ENCODE measurements at regions not wholly inside any gene's neighbourhood (a gene's known extent, or its start where the extent isn't known, plus 50 kb on each side); places are given as distances from the start of the nearest gene placed in this dataset.

- Histone ChIP-seq H3K27me3 (ENCODE audit: low read length) (no peaks in the 10 kb centered on the region), H3K79me2 (ENCODE audit: low read length) (no peaks in the 10 kb centered on the region), H3K9me2 (replicated peaks; ENCODE audit: insufficient read depth, low read length) (no peaks in the 10 kb centered on the region), H3K27ac (ENCODE audit: low read length) (no peak overlapping the region), H3K36me3 (ENCODE audit: insufficient read depth, low read length) (no peaks in the 10 kb centered on the region), H3K9me3 (ENCODE audit: low read length) (no peaks in the 10 kb centered on the region), H4K20me1 (ENCODE audit: insufficient read depth, low read depth, low read length) (no peaks in the 10 kb centered on the region), H3K4me1 (ENCODE audit: low read length) (no peaks in the 10 kb centered on the region; the same call in 1 of the 2 replicates), H3K4me2 (ENCODE audit: low read depth, low read length, poor library complexity, severe bottlenecking) (no peak overlapping the region), H2AFZ (ENCODE audit: low read length) (no peak overlapping the region; the same call in 1 of the 2 replicates), H3K4me3 (ENCODE audit: low read length) (no peak overlapping the region), H3K9ac (ENCODE audit: low read length) (no peak overlapping the region)
- DNase-seq = peak; percentile 70
Measured at GRCh38 chrX:26851981-26852380, 611.2 kb downstream of the PPP4R3C start.

DNA sequence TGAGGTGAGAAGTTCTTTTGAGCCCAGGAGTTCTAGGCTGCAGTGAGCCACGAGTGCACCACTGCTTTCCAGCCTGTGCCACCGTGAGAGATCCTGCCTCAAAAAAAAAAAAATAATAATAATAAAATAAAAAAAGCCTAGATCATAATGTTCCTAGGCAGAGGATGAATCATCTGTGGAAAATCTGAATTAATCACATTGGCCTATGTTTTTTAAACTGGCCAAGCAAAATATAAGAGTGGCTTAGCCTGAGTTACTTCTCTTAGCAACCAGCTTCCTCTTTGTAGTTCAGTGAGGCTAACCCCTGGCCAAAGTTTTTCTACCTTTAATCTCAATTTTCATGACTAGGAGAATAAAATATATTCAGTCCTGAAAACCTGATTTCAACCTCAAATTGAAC lies 614.6 kb downstream of the PPP4R3C start:
- Histone ChIP-seq H3K4me1 (ENCODE audit: low read length) (no peaks in the 10 kb centered on the region; the same call in 1 of the 2 replicates), H3K27me3 (ENCODE audit: low read length) (no peaks in the 10 kb centered on the region), H3K9me2 (replicated peaks; ENCODE audit: insufficient read depth, low read length) (no peaks in the 10 kb centered on the region), H3K9me3 (ENCODE audit: low read length) (no peaks in the 10 kb centered on the region), H3K36me3 (ENCODE audit: insufficient read depth, low read length) (no peaks in the 10 kb centered on the region), H3K9ac (ENCODE audit: low read length) (no peak overlapping the region), H3K4me3 (ENCODE audit: low read length) (no peak overlapping the region), H2AFZ (ENCODE audit: low read length) (no peak overlapping the region), H3K79me2 (ENCODE audit: low read length) (no peaks in the 10 kb centered on the region), H4K20me1 (ENCODE audit: insufficient read depth, low read depth, low read length) (no peaks in the 10 kb centered on the region), H3K27ac (ENCODE audit: low read length) (no peak overlapping the region), H3K4me2 (ENCODE audit: low read depth, low read length, poor library complexity, severe bottlenecking) (no peak overlapping the region)
- DNase-seq = no peak

- no peaks in the 10 kb centered on the region for H3K9me2 ChIP-seq (replicated peaks; ENCODE audit: insufficient read depth, low read length)
- no peaks in the 10 kb centered on the region for H3K36me3 ChIP-seq (ENCODE audit: insufficient read depth, low read length)
- H3K4me2 ChIP-seq (ENCODE audit: low read depth, low read length, poor library complexity, severe bottlenecking) = no peak overlapping the region
- no peaks in the 10 kb centered on the region for H3K79me2 ChIP-seq (ENCODE audit: low read length)
- no peak overlapping the region for H3K27ac ChIP-seq (ENCODE audit: low read length)
- H3K9me3 ChIP-seq (ENCODE audit: low read length) = no peaks in the 10 kb centered on the region
- no peaks in the 10 kb centered on the region for H3K4me1 ChIP-seq (ENCODE audit: low read length)
- DNase-seq = peak; percentile 28
- H2AFZ ChIP-seq (ENCODE audit: low read length) = no peak overlapping the region
- H4K20me1 ChIP-seq (ENCODE audit: insufficient read depth, low read depth, low read length) = no peaks in the 10 kb centered on the region
- H3K9ac ChIP-seq (ENCODE audit: low read length) = no peak overlapping the region
- H3K4me3 ChIP-seq (ENCODE audit: low read length) = no peak overlapping the region
- H3K27me3 ChIP-seq (ENCODE audit: low read length) = no peaks in the 10 kb centered on the region
Measured at GRCh38 chrX:26845056-26845455, 618.1 kb downstream of the PPP4R3C start.

DNA sequence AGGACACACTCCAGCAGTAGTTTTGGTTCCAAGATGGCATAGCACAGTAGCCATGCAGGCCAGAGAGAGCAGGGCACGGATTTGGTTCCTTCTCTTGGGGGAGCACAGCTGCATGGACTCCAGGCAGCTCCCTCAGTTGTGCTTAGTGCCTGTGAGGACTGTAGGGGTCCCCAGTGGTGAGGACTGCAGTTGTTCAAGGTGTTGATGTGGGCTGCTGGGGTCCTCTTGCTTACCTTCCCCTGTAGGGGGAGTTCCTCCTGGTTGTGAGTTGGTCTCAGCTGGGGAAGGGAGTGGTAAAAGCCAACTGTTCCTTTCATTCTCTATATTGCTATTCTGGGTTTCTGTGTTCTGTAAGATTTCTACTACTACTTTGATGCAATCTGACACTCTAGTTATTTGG lies 606.5 kb downstream of the MAGEB5 start:
- H3K4me3 ChIP-seq (ENCODE audit: low read length) = no peak overlapping the region
- H3K9me3 ChIP-seq (ENCODE audit: low read length) = peaks cover 17% of the 10 kb centered on the region
- no peak overlapping the region for H3K27ac ChIP-seq (ENCODE audit: low read length)
- H3K9ac ChIP-seq (ENCODE audit: low read length) = no peak overlapping the region
- H3K4me2 ChIP-seq (ENCODE audit: low read depth, low read length, poor library complexity, severe bottlenecking) = no peak overlapping the region
- H3K9me2 ChIP-seq (replicated peaks; ENCODE audit: insufficient read depth, low read length) = no peaks in the 10 kb centered on the region
- no peaks in the 10 kb centered on the region for H4K20me1 ChIP-seq (ENCODE audit: insufficient read depth, low read depth, low read length)
- no peaks in the 10 kb centered on the region for H3K36me3 ChIP-seq (ENCODE audit: insufficient read depth, low read length)
- DNase-seq = peak; percentile 52
- H3K27me3 ChIP-seq (ENCODE audit: low read length) = no peaks in the 10 kb centered on the region
- no peaks in the 10 kb centered on the region for H3K79me2 ChIP-seq (ENCODE audit: low read length)
- no peak overlapping the region for H2AFZ ChIP-seq (ENCODE audit: low read length)
- no peaks in the 10 kb centered on the region for H3K4me1 ChIP-seq (ENCODE audit: low read length)

- no peaks in the 10 kb centered on the region for H3K4me1 ChIP-seq (ENCODE audit: low read length)
Measured at GRCh38 chrX:26789751-26790150, 573.8 kb downstream of the MAGEB5 start.

GRCh38 chrX:26788402-26788998 lies 572.5 kb downstream of the MAGEB5 start:
- H3K36me3 ChIP-seq (ENCODE audit: insufficient read depth, low read length) = no peaks in the 10 kb centered on the region
- no peak for DNase-seq
- H3K27me3 ChIP-seq (ENCODE audit: low read length) = no peaks in the 10 kb centered on the region
- H2AFZ ChIP-seq (ENCODE audit: low read length) = no peak overlapping the region
- no peaks in the 10 kb centered on the region for H4K20me1 ChIP-seq (ENCODE audit: insufficient read depth, low read depth, low read length)
- no peaks in the 10 kb centered on the region for H3K79me2 ChIP-seq (ENCODE audit: low read length)
- H3K9me2 ChIP-seq (replicated peaks; ENCODE audit: insufficient read depth, low read length) = no peaks in the 10 kb centered on the region
- no peak overlapping the region for H3K4me3 ChIP-seq (ENCODE audit: low read length)
- no peak overlapping the region for H3K9ac ChIP-seq (ENCODE audit: low read length)
- no peak overlapping the region for H3K27ac ChIP-seq (ENCODE audit: low read length)
- H3K4me2 ChIP-seq (ENCODE audit: low read depth, low read length, poor library complexity, severe bottlenecking) = no peak overlapping the region
- H3K9me3 ChIP-seq (ENCODE audit: low read length) = no peaks in the 10 kb centered on the region
- no peaks in the 10 kb centered on the region for H3K4me1 ChIP-seq (ENCODE audit: low read length)

More at GRCh38 chrX:26789751-26790150, 573.8 kb downstream of the MAGEB5 start:
- Histone ChIP-seq H3K36me3 (ENCODE audit: insufficient read depth, low read length) (no peaks in the 10 kb centered on the region), H2AFZ (ENCODE audit: low read length) (no peak overlapping the region), H3K9ac (ENCODE audit: low read length) (no peak overlapping the region), H4K20me1 (ENCODE audit: insufficient read depth, low read depth, low read length) (no peaks in the 10 kb centered on the region), H3K27ac (ENCODE audit: low read length) (no peak overlapping the region), H3K4me2 (ENCODE audit: low read depth, low read length, poor library complexity, severe bottlenecking) (no peak overlapping the region), H3K79me2 (ENCODE audit: low read length) (no peaks in the 10 kb centered on the region), H3K27me3 (ENCODE audit: low read length) (no peaks in the 10 kb centered on the region), H3K9me2 (replicated peaks; ENCODE audit: insufficient read depth, low read length) (no peaks in the 10 kb centered on the region), H3K9me3 (ENCODE audit: low read length) (no peaks in the 10 kb centered on the region), H3K4me3 (ENCODE audit: low read length) (no peak overlapping the region)
- DNase-seq = no peak

GRCh38 chrX:26783512-26784225 lies 567.7 kb downstream of the MAGEB5 start:
- H3K27me3 ChIP-seq (ENCODE audit: low read length) = no peaks in the 10 kb centered on the region
- no peaks in the 10 kb centered on the region for H4K20me1 ChIP-seq (ENCODE audit: insufficient read depth, low read depth, low read length)
- no peaks in the 10 kb centered on the region for H3K9me2 ChIP-seq (replicated peaks; ENCODE audit: insufficient read depth, low read length)
- H3K79me2 ChIP-seq (ENCODE audit: low read length) = no peaks in the 10 kb centered on the region
- H3K36me3 ChIP-seq (ENCODE audit: insufficient read depth, low read length) = no peaks in the 10 kb centered on the region
- no peak overlapping the region for H3K27ac ChIP-seq (ENCODE audit: low read length)
- H2AFZ ChIP-seq (ENCODE audit: low read length) = peak overlapping the region; percentile 25; the same call in 1 of the 2 replicates
- peaks cover 5% of the 10 kb centered on the region; the same call in 1 of the 2 replicates for H3K9me3 ChIP-seq (ENCODE audit: low read length)
- H3K4me1 ChIP-seq (ENCODE audit: low read length) = no peaks in the 10 kb centered on the region
- no peak overlapping the region for H3K4me2 ChIP-seq (ENCODE audit: low read depth, low read length, poor library complexity, severe bottlenecking)
- H3K4me3 ChIP-seq (ENCODE audit: low read length) = no peak overlapping the region
- no peak overlapping the region for H3K9ac ChIP-seq (ENCODE audit: low read length)
- DNase-seq = peak; percentile 92

- no peaks in the 10 kb centered on the region for H3K9me2 ChIP-seq (replicated peaks; ENCODE audit: insufficient read depth, low read length)
- H3K4me2 ChIP-seq (ENCODE audit: low read depth, low read length, poor library complexity, severe bottlenecking) = no peak overlapping the region
- peak; percentile 70 for DNase-seq
- H2AFZ ChIP-seq (ENCODE audit: low read length) = no peak overlapping the region
- no peak overlapping the region for H3K4me3 ChIP-seq (ENCODE audit: low read length)
- H3K79me2 ChIP-seq (ENCODE audit: low read length) = no peaks in the 10 kb centered on the region
- no peaks in the 10 kb centered on the region for H4K20me1 ChIP-seq (ENCODE audit: insufficient read depth, low read depth, low read length)
- no peaks in the 10 kb centered on the region for H3K27me3 ChIP-seq (ENCODE audit: low read length)
- H3K4me1 ChIP-seq (ENCODE audit: low read length) = no peaks in the 10 kb centered on the region
- peaks cover 18% of the 10 kb centered on the region for H3K9me3 ChIP-seq (ENCODE audit: low read length)
- no peak overlapping the region for H3K27ac ChIP-seq (ENCODE audit: low read length)
- no peaks in the 10 kb centered on the region for H3K36me3 ChIP-seq (ENCODE audit: insufficient read depth, low read length)
- H3K9ac ChIP-seq (ENCODE audit: low read length) = no peak overlapping the region
Measured at GRCh38 chrX:26778320-26778888, 562.4 kb downstream of the MAGEB5 start.

Data from Karpas-422 (cell line).